Brain microvascular endothelial cell (primary cell): ENCODE measurements at regions not wholly inside any gene's neighbourhood (a gene's known extent, or its start where the extent isn't known, plus 50 kb on each side); places are given as distances from the start of the nearest gene placed in this dataset.

ENCODE experiments used
- DNase-seq: peaks from one replicate; pipeline ENCODE4 v3.0.0-alpha.2; 2020
- H3K27ac ChIP-seq: fragments of 250-450 bp; sonication (Bioruptor Pico); 2 replicates; pipeline ENCODE4 v1.5.1; 2020; ENCODE audit warnings: mild to moderate bottlenecking, moderate library complexity
- H3K27me3 ChIP-seq: fragments of 250-450 bp; sonication (Bioruptor Pico); replicated peaks from 2 replicates; pipeline ENCODE4 v1.5.1; 2020; ENCODE audit warnings: mild to moderate bottlenecking
- H3K36me3 ChIP-seq: fragments of 250-450 bp; sonication (Bioruptor Pico); replicated peaks from 2 replicates; pipeline ENCODE4 v1.5.1; 2020; ENCODE audit warnings: mild to moderate bottlenecking
- H3K4me3 ChIP-seq: 2 replicates; pipeline ENCODE4 v1.5.1; 2011; ENCODE audit warnings: low read depth, mild to moderate bottlenecking, control low read depth, low read length, moderate library complexity
- in situ Hi-C: cut with HindIII; loops from 2 replicates; pipeline ENCODE4 v1.10.0; 2017; ENCODE audit warnings: low sequenced_read_pairs, low pct_ligation_motif_present
- TF ChIP-seq, protein P1 (sequence below): IDR thresholded peaks from 2 replicates; pipeline ENCODE4 v1.5.1; 2011; ENCODE audit warnings: low read depth, mild to moderate bottlenecking, moderate library complexity, low read length, control low read depth, inconsistent platforms; ENCODE audit errors: missing control alignments

DNA sequence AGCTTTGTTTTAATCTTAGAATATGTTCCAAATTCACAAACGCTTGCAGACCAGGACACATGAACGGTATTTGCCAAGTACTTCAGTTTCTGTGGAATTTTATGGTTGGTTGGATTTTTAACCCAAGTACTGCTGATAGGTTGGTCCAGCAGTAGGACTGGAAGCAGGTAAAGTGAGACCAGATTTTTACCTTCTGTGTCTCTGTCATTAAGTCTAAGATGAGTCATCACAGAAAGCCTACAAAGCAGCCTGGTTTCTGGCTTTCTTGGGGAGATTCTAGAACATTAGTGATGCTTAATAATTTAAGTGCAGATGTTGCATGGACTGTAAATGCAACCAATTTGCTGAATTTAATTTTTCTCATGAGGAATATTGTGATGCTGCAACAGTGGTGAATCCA lies 100.5 kb downstream of the SCG2 start:
- no peak for DNase-seq
- Histone ChIP-seq H3K36me3 (no peaks in the 10 kb centered on the region), H3K4me3 (no peak overlapping the region), H3K27ac (no peak overlapping the region), H3K27me3 (no peaks in the 10 kb centered on the region)
- TF ChIP-seq, protein P1, sequence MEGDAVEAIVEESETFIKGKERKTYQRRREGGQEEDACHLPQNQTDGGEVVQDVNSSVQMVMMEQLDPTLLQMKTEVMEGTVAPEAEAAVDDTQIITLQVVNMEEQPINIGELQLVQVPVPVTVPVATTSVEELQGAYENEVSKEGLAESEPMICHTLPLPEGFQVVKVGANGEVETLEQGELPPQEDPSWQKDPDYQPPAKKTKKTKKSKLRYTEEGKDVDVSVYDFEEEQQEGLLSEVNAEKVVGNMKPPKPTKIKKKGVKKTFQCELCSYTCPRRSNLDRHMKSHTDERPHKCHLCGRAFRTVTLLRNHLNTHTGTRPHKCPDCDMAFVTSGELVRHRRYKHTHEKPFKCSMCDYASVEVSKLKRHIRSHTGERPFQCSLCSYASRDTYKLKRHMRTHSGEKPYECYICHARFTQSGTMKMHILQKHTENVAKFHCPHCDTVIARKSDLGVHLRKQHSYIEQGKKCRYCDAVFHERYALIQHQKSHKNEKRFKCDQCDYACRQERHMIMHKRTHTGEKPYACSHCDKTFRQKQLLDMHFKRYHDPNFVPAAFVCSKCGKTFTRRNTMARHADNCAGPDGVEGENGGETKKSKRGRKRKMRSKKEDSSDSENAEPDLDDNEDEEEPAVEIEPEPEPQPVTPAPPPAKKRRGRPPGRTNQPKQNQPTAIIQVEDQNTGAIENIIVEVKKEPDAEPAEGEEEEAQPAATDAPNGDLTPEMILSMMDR: no peak
- in situ Hi-C loops: no loop called here

DNA sequence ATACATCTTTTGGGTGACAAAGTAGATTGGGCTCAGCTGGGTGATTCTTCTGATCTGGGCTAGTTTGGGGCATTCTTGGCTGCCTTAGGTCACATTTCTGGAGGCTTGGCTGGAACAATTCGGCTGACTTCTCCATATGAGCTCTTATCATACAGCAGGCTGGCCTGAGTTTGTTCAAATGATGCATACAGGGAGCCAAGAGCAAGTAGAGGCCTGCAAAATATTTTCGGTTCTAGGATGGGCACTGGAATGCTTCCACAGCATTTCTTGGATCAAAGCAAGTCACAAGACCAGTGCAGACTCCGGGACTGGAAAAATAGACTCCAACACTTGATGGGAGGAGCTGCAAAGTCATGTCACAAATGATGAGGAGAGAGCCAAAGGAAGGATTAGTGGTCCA lies 98.4 kb downstream of the SCG2 start:
- Histone ChIP-seq H3K36me3 (no peaks in the 10 kb centered on the region), H3K27me3 (no peaks in the 10 kb centered on the region), H3K4me3 (no peak overlapping the region), H3K27ac (no peak overlapping the region)
- in situ Hi-C loops: no loop called here
- TF ChIP-seq, protein P1: no peak
- DNase-seq: no peak

DNA sequence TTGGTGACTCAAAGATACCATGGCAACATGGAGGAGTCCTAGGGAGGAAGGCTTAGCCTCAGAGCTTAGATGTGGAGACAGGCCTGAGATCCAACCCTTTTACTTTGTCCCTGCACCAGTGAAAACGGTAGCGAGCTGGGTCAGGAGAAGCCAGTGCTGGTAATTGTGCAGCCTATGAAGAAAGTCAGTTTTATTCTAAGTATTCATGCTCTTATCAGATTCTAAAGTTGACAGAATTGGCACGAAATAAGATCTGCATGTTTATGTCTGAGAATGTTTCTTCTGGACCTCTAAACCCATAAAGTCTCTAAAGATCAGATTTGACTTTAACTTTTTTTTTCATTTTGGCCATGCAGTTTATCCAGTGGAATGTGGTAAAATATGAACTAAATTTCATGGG lies 93.8 kb downstream of the SCG2 start:
- no peak overlapping the region for H3K27ac ChIP-seq
- no peaks in the 10 kb centered on the region for H3K36me3 ChIP-seq
- no peak for DNase-seq
- TF ChIP-seq, protein P1: no peak
- H3K27me3 ChIP-seq: no peaks in the 10 kb centered on the region
- in situ Hi-C loops: no loop called here
- no peak overlapping the region for H3K4me3 ChIP-seq

DNA sequence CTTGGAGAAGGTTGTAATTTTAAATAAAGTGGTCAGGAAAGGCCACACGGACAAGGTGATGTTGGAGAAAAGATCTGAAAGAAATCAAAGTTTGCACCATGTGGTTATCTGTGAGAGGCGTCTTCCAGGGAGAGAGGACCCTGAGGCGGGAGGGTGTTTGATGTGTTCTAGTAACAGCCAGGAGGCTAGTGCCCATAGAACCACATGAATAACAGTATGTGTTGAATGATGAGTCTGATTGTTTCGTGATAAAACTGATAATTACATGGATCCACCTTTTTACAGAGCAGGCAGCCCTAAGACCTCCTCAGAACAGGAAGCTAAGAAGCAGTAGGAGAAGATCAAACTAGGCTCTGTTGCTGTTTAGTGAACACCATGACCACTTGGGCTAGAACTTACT lies 91.4 kb downstream of the SCG2 start:
- in situ Hi-C loops: no loop called here
- H3K27ac ChIP-seq: no peak overlapping the region
- DNase-seq: no peak
- H3K4me3 ChIP-seq: no peak overlapping the region
- no peaks in the 10 kb centered on the region for H3K36me3 ChIP-seq
- TF ChIP-seq, protein P1: no peak
- no peaks in the 10 kb centered on the region for H3K27me3 ChIP-seq

DNA sequence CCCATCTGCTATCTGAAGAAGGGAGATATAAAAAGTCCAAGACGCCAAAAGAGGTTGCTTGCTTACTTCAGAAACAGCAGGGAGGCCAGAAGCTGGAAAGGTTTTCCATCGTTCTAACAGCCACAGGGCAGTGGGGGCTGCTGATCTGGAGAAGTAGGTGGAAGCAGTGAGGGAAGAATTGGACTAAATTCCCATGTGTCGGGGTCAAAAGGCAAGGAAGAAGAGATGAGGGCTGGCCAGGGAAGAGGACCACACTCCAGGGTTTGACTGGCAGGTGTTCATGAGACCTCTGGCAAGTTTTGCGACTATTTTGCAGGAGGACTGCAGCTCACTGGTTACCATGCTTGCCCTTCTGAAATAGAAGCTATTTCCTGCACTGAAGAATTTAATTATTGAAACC lies 91.0 kb downstream of the SCG2 start:
- no peak overlapping the region for H3K4me3 ChIP-seq
- no peaks in the 10 kb centered on the region for H3K36me3 ChIP-seq
- TF ChIP-seq, protein P1: no peak
- in situ Hi-C loops: no loop called here
- no peaks in the 10 kb centered on the region for H3K27me3 ChIP-seq
- H3K27ac ChIP-seq: no peak overlapping the region
- DNase-seq: no peak

DNA sequence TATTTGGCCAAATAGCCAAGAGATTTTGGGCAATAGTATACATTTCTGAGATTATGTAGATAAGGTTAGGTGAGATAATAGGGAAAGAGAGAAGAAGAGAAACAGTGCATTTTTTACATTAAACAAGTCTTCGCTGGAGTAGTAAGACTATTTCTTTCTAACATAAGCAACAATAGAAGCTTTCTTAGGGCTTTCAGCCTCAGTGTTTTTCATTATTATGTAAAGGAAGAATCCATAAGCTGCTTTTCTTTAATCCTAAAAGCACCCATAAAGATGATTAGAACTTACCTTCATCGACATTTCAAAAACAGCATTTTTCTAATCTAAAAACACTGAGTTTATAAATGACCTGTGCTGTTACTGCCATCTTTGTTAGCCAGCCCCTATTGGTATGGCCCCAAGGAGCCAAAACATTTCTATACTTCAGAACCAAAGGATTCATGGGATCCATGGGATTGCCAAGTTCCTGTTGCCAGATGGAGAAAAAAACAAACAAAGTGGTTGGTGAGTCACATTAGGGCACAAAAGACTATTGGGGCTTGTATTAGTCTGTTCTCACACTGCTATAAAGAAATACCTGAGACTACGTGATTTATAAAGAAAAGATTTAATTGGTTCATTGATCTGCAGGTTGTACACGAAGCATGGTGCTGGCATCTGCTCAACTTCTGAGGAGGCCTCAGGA lies 88.2 kb downstream of the SCG2 start:
- in situ Hi-C loops: no loop called here
- Histone ChIP-seq H3K27me3 (no peaks in the 10 kb centered on the region), H3K4me3 (no peak overlapping the region), H3K36me3 (no peaks in the 10 kb centered on the region), H3K27ac (no peak overlapping the region)
- no peak for DNase-seq
- TF ChIP-seq, protein P1: no peak
